ENCODE measurements at regions not wholly inside any gene's neighbourhood (a gene's known extent, or its start where the extent isn't known, plus 50 kb on each side); places are given as distances from the start of the nearest gene placed in this dataset.
"Not testable (repeated sequence)": the region's sequence is repeated elsewhere in the genome, so short reads cannot be mapped to it uniquely, and the experiment has no call there.

- DNase-seq = peak; percentile 36
These were observed 161.8 kb upstream of the PTPN20 start for GRCh38 chr10:46749470-46749869.

- not testable (repeated sequence) for DNase-seq
These were observed 157.5 kb upstream of the PTPN20 start for GRCh38 chr10:46753763-46754162.

GRCh38 chr10:46761471-46761870, 149.8 kb upstream of the PTPN20 start:
- not testable (repeated sequence) for DNase-seq

GRCh38 chr10:46768515-46769291, 142.5 kb upstream of the PTPN20 start:
- DNase-seq = not testable (repeated sequence)

- not testable (repeated sequence) for DNase-seq
These were observed 137.9 kb upstream of the PTPN20 start for GRCh38 chr10:46773178-46773896.

- DNase-seq = not testable (repeated sequence)
These were observed 137.4 kb upstream of the PTPN20 start for GRCh38 chr10:46773897-46774236.

GRCh38 chr10:46774366-46774765, 136.9 kb upstream of the PTPN20 start:
- DNase-seq = not testable (repeated sequence)

- DNase-seq = not testable (repeated sequence)
These were observed 136.1 kb upstream of the PTPN20 start for GRCh38 chr10:46774945-46775667.

GRCh38 chr10:46775668-46776059, 135.6 kb upstream of the PTPN20 start:
- DNase-seq = not testable (repeated sequence)

- peak; percentile 64 for DNase-seq
These were observed 131.7 kb upstream of the PTPN20 start for GRCh38 chr10:46779571-46779970.

- DNase-seq = not testable (repeated sequence)
These were observed 131.1 kb upstream of the PTPN20 start for GRCh38 chr10:46780164-46780563.

GRCh38 chr10:46781001-46781400, 130.2 kb upstream of the PTPN20 start:
- not testable (repeated sequence) for DNase-seq

- DNase-seq = not testable (repeated sequence)
These were observed 129.0 kb upstream of the PTPN20 start for GRCh38 chr10:46782001-46782874.

GRCh38 chr10:46784665-46785064, 126.6 kb upstream of the PTPN20 start:
- DNase-seq = not testable (repeated sequence)

GRCh38 chr10:46786125-46786517, 125.1 kb upstream of the PTPN20 start:
- not testable (repeated sequence) for DNase-seq

- peak; percentile 93 for DNase-seq
These were observed 124.5 kb upstream of the PTPN20 start for GRCh38 chr10:46786518-46787320.

GRCh38 chr10:46787321-46787615, 124.0 kb upstream of the PTPN20 start:
- DNase-seq = peak; percentile 67

GRCh38 chr10:46792657-46793357, 118.4 kb upstream of the PTPN20 start:
- DNase-seq = not testable (repeated sequence)

GRCh38 chr10:46796351-46796750, 114.9 kb upstream of the PTPN20 start:
- not testable (repeated sequence) for DNase-seq

GRCh38 chr10:46802010-46802409, 109.2 kb upstream of the PTPN20 start:
- DNase-seq = not testable (repeated sequence)

- not testable (repeated sequence) for DNase-seq
These were observed 108.1 kb upstream of the PTPN20 start for GRCh38 chr10:46803082-46803481.

Measured in OCI-M1 (cell line).